ENCODE measurements at regions not wholly inside any gene's neighbourhood (a gene's known extent, or its start where the extent isn't known, plus 50 kb on each side); places are given as distances from the start of the nearest gene placed in this dataset.

DNA sequence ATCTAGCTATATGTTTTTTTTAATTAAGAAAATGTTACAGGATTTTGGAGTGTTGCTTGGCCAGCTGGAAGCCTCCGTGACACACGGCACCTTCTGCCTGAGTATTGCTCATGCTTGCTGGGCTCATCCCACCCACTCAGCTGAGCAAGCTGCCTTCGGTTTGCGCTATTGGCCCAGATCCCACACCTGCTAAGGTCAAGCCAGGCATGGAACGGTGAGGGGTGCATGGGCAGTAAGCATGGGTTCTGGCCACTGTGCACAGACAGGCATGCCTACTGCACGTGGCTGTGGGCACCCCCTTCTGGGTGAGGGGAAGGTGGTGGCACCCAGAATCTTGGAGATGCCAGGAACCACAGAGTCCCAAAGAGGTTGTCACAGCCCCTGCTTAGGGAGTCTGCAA, 1178.4 kb upstream of the PCDH7 start:
- Histone ChIP-seq H2AFZ (ENCODE audit: control insufficient read depth, low read length) (no peak overlapping the region), H4K20me1 (ENCODE audit: control insufficient read depth, extremely low read depth, insufficient read depth, low read length) (no peaks in the 10 kb centered on the region), H3K9me1 (ENCODE audit: control insufficient read depth, extremely low read depth, insufficient read depth, low read length) (no peaks in the 10 kb centered on the region), H3K4me1 (ENCODE audit: control insufficient read depth, extremely low read depth, insufficient read depth, low read length) (no peaks in the 10 kb centered on the region), H3K9me3 (ENCODE audit: control insufficient read depth, low read depth, low read length) (no peaks in the 10 kb centered on the region), H3K4me2 (ENCODE audit: control insufficient read depth, extremely low read depth, insufficient read depth, low read depth, low read length) (no peak overlapping the region), H3K27me3 (ENCODE audit: control insufficient read depth, extremely low read depth, insufficient read depth, low read length) (no peaks in the 10 kb centered on the region), H3K36me3 (ENCODE audit: control insufficient read depth in 2 of 2, extremely low read depth in 1 of 2, insufficient read depth in 2 of 2, low read length in 2 of 2) (no peaks in the 10 kb centered on the region), H3K4me3 (ENCODE audit: control insufficient read depth in 2 of 3, extremely low read depth in 1 of 3, insufficient read depth in 2 of 3, low read depth in 1 of 3, low read length in 3 of 3) (no peak overlapping the region), H3K27ac (ENCODE audit: control insufficient read depth, insufficient read depth, low read length) (no peak overlapping the region), H3K79me2 (ENCODE audit: control insufficient read depth, insufficient read depth, low read length) (no peaks in the 10 kb centered on the region), H3K9ac (ENCODE audit: control insufficient read depth, extremely low read depth, insufficient read depth, low read length) (no peak overlapping the region)
- FAIRE-seq = no peak
- dilution Hi-C loops (cut with MboI; ENCODE audit: extremely low pct_ligation_motif_present, low sequenced_read_pairs) = no loop called here
- TF ChIP-seq, protein P1, sequence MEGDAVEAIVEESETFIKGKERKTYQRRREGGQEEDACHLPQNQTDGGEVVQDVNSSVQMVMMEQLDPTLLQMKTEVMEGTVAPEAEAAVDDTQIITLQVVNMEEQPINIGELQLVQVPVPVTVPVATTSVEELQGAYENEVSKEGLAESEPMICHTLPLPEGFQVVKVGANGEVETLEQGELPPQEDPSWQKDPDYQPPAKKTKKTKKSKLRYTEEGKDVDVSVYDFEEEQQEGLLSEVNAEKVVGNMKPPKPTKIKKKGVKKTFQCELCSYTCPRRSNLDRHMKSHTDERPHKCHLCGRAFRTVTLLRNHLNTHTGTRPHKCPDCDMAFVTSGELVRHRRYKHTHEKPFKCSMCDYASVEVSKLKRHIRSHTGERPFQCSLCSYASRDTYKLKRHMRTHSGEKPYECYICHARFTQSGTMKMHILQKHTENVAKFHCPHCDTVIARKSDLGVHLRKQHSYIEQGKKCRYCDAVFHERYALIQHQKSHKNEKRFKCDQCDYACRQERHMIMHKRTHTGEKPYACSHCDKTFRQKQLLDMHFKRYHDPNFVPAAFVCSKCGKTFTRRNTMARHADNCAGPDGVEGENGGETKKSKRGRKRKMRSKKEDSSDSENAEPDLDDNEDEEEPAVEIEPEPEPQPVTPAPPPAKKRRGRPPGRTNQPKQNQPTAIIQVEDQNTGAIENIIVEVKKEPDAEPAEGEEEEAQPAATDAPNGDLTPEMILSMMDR (optimal IDR thresholded peaks at IDR 0.05 in 1 of 3, IDR thresholded peaks at IDR 0.05 in 1 of 3, conservative IDR thresholded peaks at IDR 0.05 in 1 of 3; ENCODE audit: extremely low read depth in 1 of 3, insufficient read depth in 2 of 3, low read length in 3 of 3) = no peak
- TF ChIP-seq EZH2 (IDR thresholded peaks at IDR 0.05; ENCODE audit: low read length) = no peak
- DNase-seq (ENCODE audit: low read depth, low spot score) = no peak

DNA sequence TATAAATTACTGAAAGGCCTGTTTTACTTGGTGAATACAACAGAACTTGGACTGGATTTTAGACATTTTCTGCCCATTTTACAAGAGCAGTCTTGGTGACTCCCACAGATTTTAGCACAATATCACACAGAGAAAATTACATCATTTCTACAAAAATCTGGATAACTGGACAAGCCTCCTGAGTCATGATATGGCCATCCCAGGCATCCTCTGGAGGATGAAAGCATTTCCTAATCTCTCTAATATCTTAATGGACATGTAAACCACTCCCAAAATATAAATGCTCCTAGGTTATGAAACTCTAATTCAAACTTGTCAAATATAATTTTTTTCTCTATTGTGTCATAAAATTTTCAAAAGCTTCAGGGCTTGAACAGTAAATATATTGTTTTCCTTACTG, 1170.8 kb upstream of the PCDH7 start:
- no peaks in the 10 kb centered on the region for H3K36me3 ChIP-seq (ENCODE audit: control insufficient read depth in 2 of 2, extremely low read depth in 1 of 2, insufficient read depth in 2 of 2, low read length in 2 of 2)
- no peaks in the 10 kb centered on the region for H3K9me3 ChIP-seq (ENCODE audit: control insufficient read depth, low read depth, low read length)
- H4K20me1 ChIP-seq (ENCODE audit: control insufficient read depth, extremely low read depth, insufficient read depth, low read length) = no peaks in the 10 kb centered on the region
- H3K79me2 ChIP-seq (ENCODE audit: control insufficient read depth, insufficient read depth, low read length) = no peaks in the 10 kb centered on the region
- no peaks in the 10 kb centered on the region for H3K9me1 ChIP-seq (ENCODE audit: control insufficient read depth, extremely low read depth, insufficient read depth, low read length)
- H3K4me3 ChIP-seq (ENCODE audit: control insufficient read depth in 2 of 3, extremely low read depth in 1 of 3, insufficient read depth in 2 of 3, low read depth in 1 of 3, low read length in 3 of 3) = no peak overlapping the region
- DNase-seq (ENCODE audit: low read depth, low spot score) (no peak), FAIRE-seq (no peak)
- H3K4me2 ChIP-seq (ENCODE audit: control insufficient read depth, extremely low read depth, insufficient read depth, low read depth, low read length) = no peak overlapping the region
- H3K9ac ChIP-seq (ENCODE audit: control insufficient read depth, extremely low read depth, insufficient read depth, low read length) = no peak overlapping the region
- no peaks in the 10 kb centered on the region for H3K4me1 ChIP-seq (ENCODE audit: control insufficient read depth, extremely low read depth, insufficient read depth, low read length)
- no peak overlapping the region for H3K27ac ChIP-seq (ENCODE audit: control insufficient read depth, insufficient read depth, low read length)
- dilution Hi-C loops (cut with MboI; ENCODE audit: extremely low pct_ligation_motif_present, low sequenced_read_pairs) = no loop called here
- H2AFZ ChIP-seq (ENCODE audit: control insufficient read depth, low read length) = no peak overlapping the region
- H3K27me3 ChIP-seq (ENCODE audit: control insufficient read depth, extremely low read depth, insufficient read depth, low read length) = no peaks in the 10 kb centered on the region
- TF ChIP-seq, protein P1 (optimal IDR thresholded peaks at IDR 0.05 in 1 of 3, IDR thresholded peaks at IDR 0.05 in 1 of 3, conservative IDR thresholded peaks at IDR 0.05 in 1 of 3; ENCODE audit: extremely low read depth in 1 of 3, insufficient read depth in 2 of 3, low read length in 3 of 3) = no peak
- no peak for TF ChIP-seq EZH2 (IDR thresholded peaks at IDR 0.05; ENCODE audit: low read length)

Data from keratinocyte (primary cell).